ENCODE measurements at regions not wholly inside any gene's neighbourhood (a gene's known extent, or its start where the extent isn't known, plus 50 kb on each side); places are given as distances from the start of the nearest gene placed in this dataset.
A peak's percentile ranks its signal among the peaks of the same experiment; 100 is the strongest.
"Not testable (repeated sequence)": the region's sequence is repeated elsewhere in the genome, so short reads cannot be mapped to it uniquely, and the experiment has no call there.

GRCh38 chr13:110809871-110810486 lies 96.5 kb downstream of the ING1 start:
- DNase-seq (ENCODE audit: low spot score) = no peak

GRCh38 chr13:110811008-110811720 lies 97.7 kb downstream of the ING1 start:
- no peak for DNase-seq (ENCODE audit: low spot score)

GRCh38 chr13:110811771-110812120 lies 98.2 kb downstream of the ING1 start:
- no peak for DNase-seq (ENCODE audit: low spot score)

GRCh38 chr13:110812121-110812868 lies 98.8 kb downstream of the ING1 start:
- DNase-seq (ENCODE audit: low spot score) = no peak

GRCh38 chr13:110812869-110813645 lies 99.6 kb downstream of the ING1 start:
- DNase-seq (ENCODE audit: low spot score) = peak; percentile 34

GRCh38 chr13:110813646-110814624 lies 100.4 kb downstream of the ING1 start:
- peak; percentile 35 for DNase-seq (ENCODE audit: low spot score)

- no peak for DNase-seq (ENCODE audit: low spot score)
These were observed 99.2 kb downstream of the ANKRD10 start for GRCh38 chr13:110815471-110816204.

- no peak for DNase-seq (ENCODE audit: low spot score)
These were observed 98.4 kb downstream of the ANKRD10 start for GRCh38 chr13:110816500-110816899.

GRCh38 chr13:110817143-110817542 lies 97.7 kb downstream of the ANKRD10 start:
- DNase-seq (ENCODE audit: low spot score) = no peak

GRCh38 chr13:110818747-110819146 lies 96.1 kb downstream of the ANKRD10 start:
- DNase-seq (ENCODE audit: low spot score) = no peak

GRCh38 chr13:110819203-110820014 lies 95.5 kb downstream of the ANKRD10 start:
- DNase-seq (ENCODE audit: low spot score) = peak; percentile 89

GRCh38 chr13:110820322-110820721 lies 94.5 kb downstream of the ANKRD10 start:
- no peak for DNase-seq (ENCODE audit: low spot score)

- not testable (repeated sequence) for DNase-seq (ENCODE audit: low spot score)
These were observed 92.8 kb downstream of the ANKRD10 start for GRCh38 chr13:110821837-110822668.

- DNase-seq (ENCODE audit: low spot score) = no peak
These were observed 92.3 kb downstream of the ANKRD10 start for GRCh38 chr13:110822669-110822945.

- no peak for DNase-seq (ENCODE audit: low spot score)
These were observed 90.1 kb downstream of the ANKRD10 start for GRCh38 chr13:110824702-110825300.

GRCh38 chr13:110825516-110825915 lies 89.4 kb downstream of the ANKRD10 start:
- no peak for DNase-seq (ENCODE audit: low spot score)

GRCh38 chr13:110826101-110826500 lies 88.8 kb downstream of the ANKRD10 start:
- DNase-seq (ENCODE audit: low spot score) = no peak

- DNase-seq (ENCODE audit: low spot score) = no peak
These were observed 87.8 kb downstream of the ANKRD10 start for GRCh38 chr13:110826861-110827672.
